NCI-H2081 treated with DMSO at 0.1 percent for 48 hours (cell line): ENCODE measurements at regions not wholly inside any gene's neighbourhood (a gene's known extent, or its start where the extent isn't known, plus 50 kb on each side); places are given as distances from the start of the nearest gene placed in this dataset.
A peak's percentile ranks its signal among the peaks of the same experiment; 100 is the strongest.

Experiments
- DNase-seq: peaks from one replicate; lab custom pipeline; 2025; lab: John Stamatoyannopoulos, UW

DNA sequence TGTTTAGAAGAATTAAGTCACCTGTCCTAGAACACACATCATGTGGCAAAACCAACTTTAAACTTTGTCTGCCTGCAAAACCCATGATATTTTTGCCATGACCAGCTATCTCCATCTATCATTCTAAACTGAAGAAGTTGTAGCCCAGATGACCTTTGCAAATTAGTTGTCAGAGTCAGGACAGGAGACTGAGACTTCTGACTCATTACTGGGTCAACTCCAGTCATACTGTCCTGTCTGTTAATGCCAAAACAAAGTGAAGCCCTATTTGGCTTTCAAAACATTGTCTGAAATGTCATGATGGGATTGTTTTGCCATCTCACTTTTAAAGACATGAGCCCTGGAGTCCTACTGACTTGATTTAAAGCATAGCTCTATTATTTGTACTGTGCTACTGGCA is 365.7 kb upstream of the CPEB2 start:
- DNase-seq, result no peak

DNA sequence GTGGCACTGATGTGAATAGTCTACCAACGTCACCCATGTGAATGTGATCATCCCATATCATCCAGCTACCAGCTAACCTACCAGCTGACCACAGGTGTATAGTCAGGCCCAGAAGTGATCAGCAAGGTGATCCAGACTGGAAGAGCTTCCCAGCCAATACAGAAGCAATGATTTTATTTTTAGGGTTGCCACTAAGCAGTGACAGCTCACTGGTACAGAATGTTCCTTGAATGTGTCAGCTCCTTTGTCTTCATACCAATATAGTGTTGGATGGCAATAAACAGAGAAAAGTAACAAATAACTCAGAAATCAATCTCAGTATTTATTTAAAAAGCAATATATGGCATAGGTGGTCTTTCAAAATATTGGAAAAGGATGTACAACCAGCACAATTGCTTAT is 361.8 kb upstream of the CPEB2 start:
- no peak for DNase-seq

DNA sequence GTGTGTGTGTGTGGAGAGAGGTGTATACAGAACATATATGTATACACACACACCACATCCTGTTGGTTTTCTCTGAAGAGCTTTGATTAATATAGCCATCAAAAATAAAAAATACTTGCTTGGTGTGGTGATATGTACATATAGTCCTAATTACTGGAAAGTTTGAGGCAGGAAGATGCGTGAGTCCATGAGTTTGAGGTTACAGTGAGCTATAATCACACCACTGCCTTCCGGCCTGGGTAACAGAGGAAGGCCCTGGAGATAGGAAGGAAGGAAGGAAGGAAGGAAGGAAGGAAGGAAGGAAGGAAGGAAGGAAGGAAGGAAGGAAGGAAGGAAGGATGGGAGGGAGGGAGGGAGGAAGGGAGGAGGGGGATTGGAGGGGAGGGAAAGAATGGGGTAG is 360.4 kb upstream of the CPEB2 start:
- no peak for DNase-seq

DNA sequence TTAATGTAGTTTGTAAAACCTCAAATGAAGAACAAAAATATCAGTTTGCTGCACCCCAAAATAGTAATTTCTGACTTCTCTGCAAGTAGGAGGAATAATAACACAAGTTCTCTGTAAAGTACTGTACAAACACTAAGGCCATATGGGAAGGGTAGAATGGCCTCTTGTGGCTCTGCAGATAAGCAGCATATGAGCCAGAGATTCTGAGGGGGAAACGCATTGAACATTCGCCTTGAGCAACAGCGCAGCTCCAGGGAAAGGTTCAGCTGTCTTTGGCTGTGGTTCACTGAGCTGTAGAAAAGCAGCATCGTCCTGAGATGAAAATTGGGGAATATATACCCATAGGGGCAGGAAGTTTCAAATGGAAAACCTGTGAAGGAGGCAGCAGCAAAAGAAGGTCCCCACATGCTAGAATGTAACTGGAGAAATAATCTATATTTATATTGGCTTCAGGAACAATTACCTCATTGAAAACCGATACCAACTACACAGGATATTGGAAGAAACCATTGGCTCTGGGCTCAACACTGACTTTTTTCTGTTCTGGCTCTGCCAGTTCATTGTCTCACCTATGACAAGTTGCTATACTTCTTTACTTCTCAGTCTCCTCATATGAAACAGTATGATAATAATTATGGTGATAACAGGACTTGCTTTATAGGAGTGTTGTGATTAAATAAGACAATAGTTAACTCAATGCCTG is 357.6 kb upstream of the CPEB2 start:
- no peak for DNase-seq

DNA sequence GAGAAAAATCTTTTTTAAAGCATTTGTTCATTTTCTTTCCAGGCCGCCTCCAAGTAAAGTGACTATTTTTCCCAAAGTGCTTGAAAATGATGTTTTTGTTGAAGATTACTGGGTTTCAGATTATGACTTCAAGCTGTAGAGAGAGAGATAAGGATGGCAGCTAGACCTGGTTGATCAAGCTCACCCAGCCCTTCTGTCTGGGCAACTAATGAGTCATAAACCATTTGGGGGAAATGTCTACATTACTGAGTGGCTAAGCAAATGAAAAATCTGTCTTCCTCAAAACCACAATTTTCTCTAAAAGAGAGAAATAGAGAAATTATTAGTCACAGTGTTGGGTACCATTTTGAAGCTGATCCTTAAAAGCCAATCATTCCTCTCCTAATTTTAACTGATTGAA is 355.4 kb upstream of the CPEB2 start:
- DNase-seq, result no peak

DNA sequence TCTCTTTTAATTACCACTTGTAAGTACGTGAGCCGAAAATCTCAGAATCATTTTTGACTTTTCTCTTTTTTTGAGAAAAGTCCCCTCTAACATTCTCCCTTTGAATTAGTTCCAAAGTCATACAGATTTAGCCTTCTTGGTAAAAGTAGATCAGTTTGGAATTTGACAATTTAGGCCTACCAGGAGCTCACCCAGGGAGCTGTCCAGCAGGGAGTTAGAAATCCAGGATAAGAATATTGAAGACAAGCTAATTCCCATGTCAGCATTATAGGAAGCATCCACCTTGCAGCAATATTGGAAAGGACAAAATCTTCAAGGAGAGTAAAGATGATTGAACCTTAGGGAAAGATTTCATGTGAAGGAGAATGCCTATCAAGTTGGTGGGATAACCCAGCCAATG is 352.2 kb upstream of the CPEB2 start:
- DNase-seq, result no peak

DNA sequence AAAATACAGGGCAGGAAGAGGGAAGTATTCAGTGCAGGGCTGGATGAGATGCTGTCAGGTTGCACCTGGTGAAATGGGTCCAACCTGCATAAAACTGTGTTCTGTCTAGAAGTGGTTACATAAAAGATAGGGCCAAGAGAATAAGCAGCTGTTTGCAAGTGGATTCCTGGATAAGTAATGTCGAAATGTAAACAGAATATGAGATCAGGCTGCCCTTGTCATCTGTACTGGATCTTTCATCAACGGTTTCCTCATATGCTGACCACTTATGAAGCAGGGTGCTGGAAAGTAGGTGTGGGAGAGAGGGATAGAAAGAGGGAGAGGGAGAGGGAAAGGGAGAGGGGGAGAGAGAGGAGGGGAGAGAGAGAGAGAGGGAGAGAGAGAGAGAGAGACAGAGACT is 349.8 kb upstream of the CPEB2 start:
- DNase-seq, result no peak

DNA sequence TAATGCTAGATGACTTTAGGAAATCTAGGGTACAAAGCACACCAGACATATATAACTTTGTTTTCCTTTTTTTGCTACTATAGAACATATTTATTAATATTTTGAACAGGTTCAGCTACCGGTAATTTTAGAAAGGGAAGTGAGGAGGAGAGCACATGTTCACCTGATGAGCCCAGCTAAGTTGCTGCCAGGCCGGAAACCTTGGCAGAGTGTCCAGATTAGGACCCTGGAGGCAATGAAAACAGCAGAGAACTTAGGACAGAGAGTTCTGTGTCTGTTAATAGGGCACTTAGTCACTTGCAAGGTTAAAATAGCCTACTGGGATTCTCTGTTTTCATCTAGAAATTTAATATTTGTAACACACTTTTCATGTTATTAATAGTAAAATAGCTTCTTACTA is 348.9 kb upstream of the CPEB2 start:
- no peak for DNase-seq

DNA sequence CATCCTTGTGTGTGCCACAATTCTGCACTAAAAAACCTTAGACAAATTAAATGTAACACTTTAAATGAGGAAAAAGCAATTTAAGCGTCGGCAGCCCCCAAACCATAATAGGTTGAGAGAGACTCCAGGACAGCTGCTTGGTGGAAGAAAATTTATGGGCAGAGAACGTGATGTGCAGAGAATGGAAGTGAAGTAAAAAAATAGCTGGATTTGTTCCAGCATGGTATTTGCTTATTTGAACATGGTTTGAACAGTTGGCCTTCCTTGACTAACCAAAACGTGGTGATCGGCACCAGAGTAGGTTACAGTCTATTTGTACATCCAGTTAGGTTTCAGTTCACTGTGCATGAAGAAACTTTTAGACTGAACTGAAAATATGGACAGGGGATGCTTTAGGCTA is 343.0 kb upstream of the CPEB2 start:
- DNase-seq, result no peak

DNA sequence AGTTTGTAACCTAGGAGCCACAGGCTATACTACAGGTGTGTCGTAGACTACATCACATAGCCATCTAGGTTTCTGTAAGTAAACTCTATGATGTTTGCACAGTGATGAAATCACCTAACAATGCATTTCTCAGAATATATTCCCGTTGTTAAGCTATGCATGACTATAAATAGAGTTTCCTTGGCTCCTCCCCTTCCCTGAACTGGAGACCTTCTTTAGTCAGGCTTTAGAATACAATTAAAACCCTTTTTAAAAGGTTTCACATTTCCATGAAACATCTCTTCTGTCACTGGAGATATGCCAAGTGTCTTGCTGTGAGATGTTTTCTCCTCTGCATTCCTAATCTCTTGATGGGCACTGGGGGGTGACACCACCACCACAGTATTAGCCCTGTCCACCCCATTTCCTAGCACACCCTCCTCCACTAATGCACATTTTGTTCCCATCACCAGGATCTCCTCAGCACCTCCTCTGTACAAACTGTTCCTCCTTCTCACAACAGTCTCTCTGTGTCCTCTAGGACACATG is 334.6 kb upstream of the CPEB2 start:
- DNase-seq, result no peak

DNA sequence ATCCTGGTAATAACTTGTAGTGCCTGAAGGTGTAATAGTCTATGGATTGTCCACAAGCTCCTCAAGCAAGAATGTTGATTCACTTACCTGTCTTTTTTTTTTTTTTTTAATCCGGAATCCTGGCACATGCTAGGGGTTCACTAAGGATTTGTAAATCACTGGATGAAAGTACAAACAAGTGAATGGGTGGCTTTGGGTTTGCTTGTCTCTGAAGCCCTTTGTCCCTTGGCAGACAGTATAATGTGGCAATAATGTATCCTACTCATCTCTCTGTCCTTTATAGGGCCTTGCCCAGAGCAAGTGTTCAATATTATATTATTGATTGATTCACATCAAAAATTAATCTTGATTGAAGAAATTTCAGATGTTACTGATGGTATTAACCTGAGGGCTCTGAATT is 334.0 kb upstream of the CPEB2 start:
- DNase-seq, result no peak

DNA sequence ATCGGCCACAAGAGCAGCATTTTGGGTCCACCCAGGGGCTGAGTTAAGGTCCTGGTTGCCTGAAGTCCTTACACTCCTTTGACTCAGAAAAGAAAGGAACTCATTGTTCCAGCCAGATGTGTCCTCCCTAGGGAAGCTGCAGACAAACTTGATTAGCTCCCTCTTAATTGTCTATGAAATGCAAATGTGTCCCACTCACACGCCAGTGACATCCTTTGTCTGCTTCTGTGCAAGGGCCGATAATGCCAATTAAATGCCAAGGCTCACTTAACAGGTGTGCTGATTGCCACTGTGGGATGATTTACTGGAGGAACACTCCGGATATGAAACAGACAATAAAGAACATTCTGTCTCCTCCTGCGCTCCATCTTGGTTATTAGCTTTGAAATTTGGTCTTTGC is 332.9 kb upstream of the CPEB2 start:
- DNase-seq, result no peak

DNA sequence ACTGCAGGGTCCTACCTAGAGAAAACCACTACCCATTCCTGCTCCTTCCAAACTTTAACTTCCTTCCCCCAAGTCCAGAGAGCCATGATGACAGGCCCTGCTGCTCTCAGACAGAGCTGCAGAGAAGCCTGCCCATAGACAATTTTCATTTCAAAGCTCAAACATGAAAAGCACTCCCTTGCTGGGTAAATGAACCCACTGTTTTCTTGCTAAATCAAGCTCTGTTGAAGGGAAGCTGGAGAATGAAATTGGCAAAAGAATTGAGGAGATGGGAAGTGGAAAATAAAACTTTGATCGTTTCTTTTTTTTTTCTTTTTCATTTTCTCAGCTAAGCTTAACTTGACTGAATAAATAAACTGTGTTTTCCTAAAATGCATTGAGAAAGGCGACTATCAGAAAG is 331.1 kb upstream of the CPEB2 start:
- DNase-seq, result no peak

DNA sequence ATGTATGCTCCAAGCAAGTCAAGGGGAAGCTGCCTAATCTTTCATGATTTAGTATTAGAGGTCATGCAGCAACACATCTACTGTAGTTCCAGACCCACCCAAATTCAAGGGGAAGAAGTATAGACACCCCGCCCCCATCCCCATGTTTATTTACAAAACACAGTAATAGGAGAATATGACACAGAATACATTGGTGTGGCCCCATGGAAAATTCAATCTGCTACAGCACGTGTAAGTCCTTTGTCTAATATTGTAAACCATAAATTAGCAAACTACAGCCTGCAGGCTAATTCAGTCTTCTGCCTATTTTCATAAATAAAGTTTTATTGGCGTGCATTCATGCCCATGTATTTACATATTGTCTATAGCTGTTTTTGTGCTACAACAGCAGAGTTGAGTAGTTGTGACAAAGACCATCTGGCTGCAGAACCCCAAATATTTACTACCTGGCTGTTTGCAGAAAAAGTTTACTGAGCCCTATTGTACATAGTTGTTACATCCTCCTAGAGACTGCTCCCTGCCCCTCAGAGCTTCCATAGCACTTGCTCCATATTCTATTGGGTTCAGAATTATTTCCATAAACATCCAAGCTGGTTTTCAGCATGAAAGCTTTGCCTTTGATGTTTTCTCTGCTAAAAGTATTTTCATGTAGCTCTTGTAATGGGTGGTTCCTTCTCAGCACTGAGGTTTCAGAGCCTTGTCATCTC is 326.8 kb upstream of the CPEB2 start:
- DNase-seq, result no peak

DNA sequence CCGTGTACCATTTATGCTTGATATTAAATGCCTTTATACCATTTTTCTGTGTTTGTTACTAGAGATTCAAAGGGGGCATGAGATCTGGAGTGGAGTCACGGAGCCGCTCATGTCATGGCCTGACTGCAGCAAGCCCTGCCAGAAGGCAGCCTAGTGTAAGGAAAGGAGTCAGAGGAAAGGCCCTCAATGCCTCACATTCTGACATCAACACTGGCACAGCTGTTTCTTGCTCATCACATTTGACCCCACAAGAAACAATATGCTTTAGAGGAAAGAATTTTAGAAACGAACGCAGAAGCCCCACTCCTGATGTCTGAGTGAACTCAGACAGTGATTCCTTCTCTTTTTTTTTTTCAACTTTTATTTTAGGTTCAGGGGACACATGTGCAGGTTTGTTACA is 322.4 kb upstream of the CPEB2 start:
- no peak for DNase-seq

DNA sequence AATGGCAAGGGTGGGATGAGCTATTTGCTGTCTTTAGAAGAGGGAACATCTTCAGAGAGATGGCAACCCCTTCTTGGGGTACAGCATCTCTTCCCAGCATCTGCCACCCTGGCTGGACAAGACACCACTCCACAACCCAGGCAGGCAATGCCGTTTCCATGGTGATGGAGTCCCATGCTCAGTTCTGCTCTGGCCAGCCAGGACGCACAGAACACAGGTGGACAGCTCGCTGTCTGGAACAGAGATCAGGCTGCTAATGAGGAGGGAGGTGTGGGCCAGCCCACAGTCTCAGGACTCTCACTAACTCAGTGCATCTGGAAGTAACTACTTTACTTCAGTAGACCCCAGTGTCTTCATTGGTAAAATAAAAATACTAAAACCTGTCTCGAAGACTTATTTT is 321.0 kb upstream of the CPEB2 start:
- DNase-seq, result no peak

DNA sequence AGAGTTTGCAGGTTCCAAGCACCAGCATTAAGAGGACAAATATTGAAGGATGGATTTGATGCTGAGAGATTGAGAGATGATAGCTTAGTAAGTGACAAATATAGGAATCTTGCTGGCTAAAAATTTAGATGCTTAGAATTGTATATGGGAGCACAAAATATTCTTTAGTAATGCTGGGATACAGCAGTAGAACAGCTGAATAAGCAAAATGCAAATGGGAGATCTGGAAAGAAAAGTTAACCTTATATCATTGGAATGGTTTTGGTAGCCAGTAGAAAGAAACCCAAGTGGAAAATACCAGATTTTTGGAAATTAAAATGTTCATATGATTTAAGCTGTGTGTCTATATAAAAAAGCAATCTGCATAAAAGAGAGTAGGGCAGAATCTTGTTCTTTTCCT is 308.6 kb upstream of the CPEB2 start:
- DNase-seq, result no peak

DNA sequence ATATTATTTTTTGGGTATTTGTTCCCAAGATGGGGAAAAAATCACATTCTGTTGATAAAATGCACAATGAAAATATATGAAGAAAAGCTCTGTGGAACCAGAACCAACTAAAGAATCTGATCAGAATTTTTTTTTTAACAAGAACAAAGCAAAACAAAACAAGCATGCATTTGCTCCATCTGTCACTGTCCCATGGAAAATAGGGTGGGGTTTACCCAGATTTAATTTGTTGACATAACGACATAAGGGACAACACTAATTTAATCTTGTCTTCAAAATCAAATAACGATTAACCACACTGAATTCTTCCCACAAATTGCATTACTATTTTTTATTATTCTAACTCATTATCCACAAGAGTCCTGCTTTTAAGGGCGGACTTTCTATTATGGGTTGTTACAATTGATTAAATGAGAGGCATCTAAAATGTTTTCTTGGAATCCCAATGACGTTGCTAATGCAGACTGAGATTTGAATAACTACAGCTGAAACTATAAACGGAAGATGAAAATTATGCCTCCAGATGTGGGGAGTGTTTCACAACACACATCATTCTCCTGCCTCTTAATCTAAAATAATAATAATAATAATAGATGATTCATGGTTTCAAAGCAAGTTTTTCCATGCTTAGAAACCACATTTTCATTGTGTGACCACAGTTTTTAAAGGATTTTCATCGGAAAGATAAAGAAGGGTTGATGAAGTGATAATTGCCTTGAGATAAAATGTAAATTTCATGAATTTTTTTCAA is 307.0 kb upstream of the CPEB2 start:
- DNase-seq, result no peak

DNA sequence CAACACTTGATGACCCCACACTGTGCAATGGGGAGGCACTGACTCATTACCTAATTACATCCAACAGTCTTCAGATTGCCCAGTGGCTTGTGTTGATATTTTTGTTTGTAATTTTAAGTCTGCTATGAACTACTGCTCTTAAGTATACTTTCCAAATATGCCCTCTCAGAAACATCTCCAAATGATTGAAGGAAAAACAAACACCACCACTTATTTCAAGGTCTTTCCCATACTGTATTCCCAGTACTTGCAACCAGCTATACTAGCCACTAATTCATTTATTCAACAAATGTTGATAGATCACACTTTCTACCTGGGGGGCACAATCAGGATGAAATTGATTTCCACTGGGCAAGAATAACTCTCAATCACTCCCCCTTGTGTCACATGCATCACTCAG is 302.2 kb upstream of the CPEB2 start:
- DNase-seq, result no peak

DNA sequence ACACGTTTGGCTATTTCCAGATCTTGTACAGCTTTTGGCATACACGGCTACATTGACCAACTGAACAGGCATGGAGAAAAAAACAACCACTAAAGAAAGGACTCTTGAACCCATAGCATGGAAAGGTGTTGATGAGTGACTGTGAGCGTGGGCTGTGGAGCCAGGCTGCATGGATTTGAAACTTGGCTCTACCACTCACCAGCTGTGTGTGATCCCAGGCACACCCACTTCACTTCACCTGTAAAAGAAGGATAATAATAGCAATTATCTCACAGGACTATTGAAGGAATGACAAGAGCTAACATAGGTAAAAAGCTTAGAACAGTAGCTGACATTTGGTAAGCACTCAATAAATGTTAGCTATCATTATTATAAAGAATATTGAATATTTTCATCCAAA is 301.7 kb upstream of the CPEB2 start:
- DNase-seq, result peak; percentile 16

DNA sequence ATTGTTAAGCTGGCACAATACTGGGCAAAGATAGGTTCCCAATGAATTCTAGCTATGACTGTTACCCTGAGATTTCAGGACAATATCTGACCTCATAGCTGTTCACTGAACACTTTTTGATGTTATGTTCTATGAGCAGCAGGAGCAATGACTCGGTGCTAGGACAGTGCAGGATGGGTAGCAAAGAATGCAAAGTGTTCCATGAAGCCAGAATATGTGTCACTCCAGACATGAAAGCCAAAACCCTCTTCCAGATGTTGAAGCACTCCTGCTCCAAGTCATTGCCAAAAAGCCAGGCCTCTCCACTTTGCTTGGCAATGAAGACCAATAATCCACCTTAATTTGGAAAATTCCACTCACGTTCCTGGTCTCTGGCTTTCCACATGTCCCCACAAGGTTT is 300.9 kb upstream of the CPEB2 start:
- no peak for DNase-seq

DNA sequence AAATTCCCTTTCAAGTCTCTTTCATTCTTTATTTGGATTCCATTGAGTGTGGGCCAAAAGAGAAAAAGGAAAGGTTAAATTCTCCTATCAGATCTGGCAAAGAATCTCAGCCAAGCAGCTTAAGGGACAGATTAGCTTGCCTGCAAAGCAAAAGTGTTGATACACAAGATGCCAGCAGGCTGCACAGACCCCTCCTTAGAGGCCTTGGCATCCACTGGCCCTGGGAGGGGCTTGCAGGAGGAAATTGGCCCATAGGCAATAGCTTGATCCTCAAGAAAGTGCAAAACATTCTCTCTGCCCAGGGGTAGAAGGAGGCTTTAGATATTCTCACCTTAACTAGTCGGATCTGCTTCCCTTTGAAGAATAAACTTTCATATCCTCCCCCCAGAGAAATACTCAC is 300.4 kb upstream of the CPEB2 start:
- DNase-seq, result no peak

DNA sequence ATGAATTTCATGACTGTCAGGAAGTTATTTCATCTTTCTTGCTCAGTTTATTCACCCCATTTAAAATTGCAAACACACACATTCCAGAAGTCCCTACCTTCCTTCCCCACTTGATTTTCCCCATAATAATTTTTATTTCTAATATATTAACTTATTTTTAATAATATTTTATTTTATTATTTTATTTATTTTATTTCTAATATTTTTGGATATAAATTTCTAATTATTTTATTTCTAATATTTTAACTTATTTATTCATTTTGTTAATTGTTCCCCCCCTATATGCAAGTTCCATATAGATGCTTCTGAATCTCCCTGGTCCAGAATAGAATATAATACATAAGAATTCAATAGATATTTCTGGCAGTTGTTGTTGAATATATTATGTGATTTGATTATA is 293.7 kb upstream of the CPEB2 start:
- DNase-seq, result no peak
